HG02970 (cell line): ENCODE measurements at regions not wholly inside any gene's neighbourhood (a gene's known extent, or its start where the extent isn't known, plus 50 kb on each side); places are given as distances from the start of the nearest gene placed in this dataset.

ENCODE experiments used
- ATAC-seq: cut with Tn5 transposase; IDR thresholded peaks from one replicate; pipeline ENCODE4 v1.9.1; 2021; ENCODE audit warnings: mild to moderate bottlenecking, moderate library complexity, moderate number of reproducible peaks; ENCODE audit not compliant: unreplicated experiment, low FRiP score

DNA sequence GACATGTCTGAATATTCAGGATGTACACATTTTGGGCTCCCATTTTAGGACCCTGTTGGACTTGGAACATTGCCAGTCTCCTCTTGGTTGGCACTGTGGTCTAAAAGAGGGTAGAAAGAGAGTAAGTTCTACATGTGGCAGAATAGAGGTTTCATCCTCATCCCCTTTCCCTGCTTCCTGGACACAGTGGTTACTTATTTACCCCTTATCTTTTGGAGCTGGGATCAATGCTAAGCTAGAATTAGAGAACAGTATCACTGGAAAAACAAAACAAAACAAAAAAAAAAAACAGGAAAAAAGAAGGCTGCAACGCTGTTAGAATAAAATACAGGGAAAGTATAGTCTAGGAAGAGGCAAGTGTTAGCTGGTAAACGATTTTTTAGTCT is 790.6 kb downstream of the MAFB start:
- no peak for ATAC-seq

- no peak for ATAC-seq
Observed at GRCh38 chr20:39897781-39898466, 791.1 kb downstream of the MAFB start.

- ATAC-seq, result no peak
Observed at GRCh38 chr20:39897058-39897457, 792.0 kb downstream of the MAFB start.

- no peak for ATAC-seq
Observed at GRCh38 chr20:39894067-39894466, 795.0 kb downstream of the MAFB start.

DNA sequence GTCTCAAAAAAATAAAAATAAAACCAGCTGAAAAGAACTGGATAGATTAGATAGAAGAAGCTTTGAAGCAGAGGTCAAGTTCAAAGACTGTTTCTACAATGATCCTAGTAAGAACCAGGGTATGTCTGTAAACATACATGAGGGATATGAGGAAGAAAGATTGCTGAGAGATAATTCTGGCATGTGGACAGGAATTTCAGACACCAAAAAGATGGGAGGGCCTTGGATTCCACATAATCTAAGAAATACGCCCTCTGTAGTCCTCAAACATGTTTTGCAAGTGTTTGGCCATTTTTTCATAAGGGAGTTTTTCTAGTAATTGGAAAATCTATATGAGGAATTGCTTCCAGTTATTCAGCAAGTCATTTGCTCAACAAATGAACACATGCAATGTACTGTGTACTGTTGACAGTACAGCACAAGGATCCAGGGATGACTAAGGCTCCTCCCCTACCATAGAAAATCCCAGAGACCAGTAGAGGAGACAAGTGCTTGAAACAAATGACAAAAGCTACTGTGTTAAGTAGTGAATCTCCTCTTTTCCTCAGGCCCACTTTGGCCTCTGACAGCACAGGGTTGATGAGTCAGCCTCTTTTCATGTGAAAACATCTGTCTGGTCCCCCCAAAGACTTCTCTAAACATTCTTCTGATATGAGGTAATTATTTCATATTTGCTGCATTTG is 795.9 kb downstream of the MAFB start:
- ATAC-seq, result no peak

GRCh38 chr20:39890697-39891096 is 798.3 kb downstream of the MAFB start:
- ATAC-seq, result no peak

DNA sequence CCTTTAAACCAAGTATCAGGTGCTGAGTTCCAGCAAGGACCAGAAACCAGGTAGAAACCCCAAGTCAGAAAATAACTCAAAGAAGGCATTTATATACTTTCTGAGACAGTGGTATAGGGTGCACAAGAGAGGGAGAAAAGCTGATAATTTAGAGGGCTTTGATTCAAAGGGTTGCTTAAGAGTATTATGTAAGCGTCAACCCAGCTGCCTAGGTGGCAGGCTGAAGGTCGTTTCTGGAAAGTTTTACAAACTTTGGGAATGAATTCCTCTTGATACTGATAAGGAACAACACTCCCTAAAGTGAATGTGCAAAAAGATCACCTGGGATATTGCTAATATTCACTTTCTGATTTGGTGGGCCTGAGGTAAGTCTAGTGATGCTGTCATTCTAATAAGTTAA is 800.7 kb downstream of the MAFB start:
- ATAC-seq, result no peak

DNA sequence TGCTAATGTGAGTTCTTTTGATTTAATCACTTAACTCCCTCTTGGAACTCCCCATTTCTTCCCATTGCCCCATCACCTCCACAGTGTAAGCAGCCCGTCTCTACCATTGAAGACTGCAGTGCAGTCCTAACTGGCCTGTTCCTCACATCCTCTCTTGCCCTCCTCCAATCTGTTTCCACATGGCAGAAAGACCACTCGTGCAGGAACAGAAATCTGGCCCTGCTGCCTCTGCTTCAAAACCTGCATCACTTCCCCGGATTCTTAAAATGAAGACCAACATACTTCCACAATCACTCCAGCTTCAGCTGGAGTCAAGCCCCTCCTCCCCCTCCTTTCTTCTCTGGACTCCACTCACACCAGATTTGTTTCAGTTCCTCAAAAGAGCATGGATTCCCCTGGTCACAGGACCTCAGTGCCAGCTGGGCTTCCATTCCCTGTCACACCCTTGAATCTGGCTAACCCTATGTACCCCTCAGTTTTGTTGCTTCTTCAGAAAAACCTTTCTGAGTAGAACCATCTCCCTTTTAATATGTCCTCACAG is 802.3 kb downstream of the MAFB start:
- no peak for ATAC-seq

DNA sequence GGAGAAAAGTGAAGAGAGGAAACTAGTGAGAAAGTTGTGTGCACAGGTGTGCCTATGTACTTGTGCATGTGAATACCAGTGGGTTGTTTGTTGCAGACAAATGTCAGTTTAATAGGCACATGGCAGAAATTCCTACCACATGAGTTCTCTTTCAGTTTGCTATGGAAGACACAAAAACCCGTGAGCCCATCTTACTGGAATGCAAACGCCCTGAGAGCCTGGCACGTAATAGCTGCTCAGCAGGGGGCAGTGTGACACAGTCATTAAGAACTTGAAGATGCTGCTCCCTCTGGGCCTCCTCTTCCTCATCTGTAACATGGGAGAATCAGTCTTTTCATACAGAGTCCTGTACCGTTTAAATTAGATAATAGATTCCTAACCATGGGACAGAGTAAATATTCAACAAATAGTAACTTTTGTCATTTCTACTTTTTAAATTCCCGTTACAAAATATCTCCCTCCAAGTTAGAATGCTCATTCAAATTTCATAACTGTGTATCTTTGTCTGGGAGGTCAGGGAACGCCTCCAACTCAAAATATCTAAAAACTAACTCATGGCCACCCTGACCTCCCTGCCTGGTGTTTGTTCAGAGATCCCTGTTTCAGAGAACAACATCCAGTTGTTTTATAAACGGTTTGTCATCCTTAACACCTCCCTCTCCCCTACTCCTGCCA is 802.9 kb downstream of the MAFB start:
- no peak for ATAC-seq

DNA sequence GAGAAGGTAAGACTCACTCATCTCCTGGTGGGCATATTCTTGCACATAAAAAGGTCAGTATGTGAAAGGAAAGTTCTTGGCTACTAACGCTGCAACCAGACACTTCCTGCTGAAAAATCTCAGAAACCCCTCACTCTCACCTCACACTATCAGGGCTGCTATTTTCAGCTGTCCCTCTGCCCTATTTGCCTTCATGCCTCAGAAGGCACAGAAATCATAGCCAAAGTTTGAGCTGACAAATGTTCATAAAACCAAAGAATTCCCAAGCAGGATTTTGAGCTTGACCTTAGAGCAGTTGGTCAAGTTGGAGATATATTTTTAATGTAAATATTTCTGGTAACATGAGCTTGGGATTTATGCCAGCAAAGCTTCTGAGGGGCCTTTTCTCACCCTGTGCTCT is 806.2 kb downstream of the MAFB start:
- no peak for ATAC-seq

- no peak for ATAC-seq
Observed at GRCh38 chr20:39880890-39881289, 808.1 kb downstream of the MAFB start.

DNA sequence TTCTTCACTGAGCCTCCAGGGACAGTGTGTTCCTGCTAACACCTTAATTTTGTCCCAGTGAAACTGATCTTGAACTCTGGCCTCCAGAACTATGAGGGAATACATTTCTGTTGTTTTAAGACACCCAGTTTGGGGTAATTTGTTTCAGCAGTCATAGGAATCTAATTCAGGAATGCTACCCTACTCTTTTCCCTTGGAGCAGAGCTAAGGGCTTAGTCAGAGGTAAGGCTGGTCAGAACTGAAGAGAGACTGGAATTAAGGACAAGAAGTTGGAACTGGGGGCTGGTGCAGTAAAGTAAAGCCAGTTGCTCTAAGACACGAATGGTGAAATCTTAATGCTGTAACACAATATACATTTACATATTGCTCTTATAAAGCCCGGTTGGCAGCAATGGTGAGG is 809.7 kb downstream of the MAFB start:
- ATAC-seq, result no peak

GRCh38 chr20:39878809-39879208 is 810.2 kb downstream of the MAFB start:
- no peak for ATAC-seq

GRCh38 chr20:39878320-39878719 is 810.7 kb downstream of the MAFB start:
- no peak for ATAC-seq

GRCh38 chr20:39877788-39878187 is 811.2 kb downstream of the MAFB start:
- ATAC-seq, result no peak

- ATAC-seq, result no peak
Observed at GRCh38 chr20:39876976-39877635, 811.9 kb downstream of the MAFB start.

DNA sequence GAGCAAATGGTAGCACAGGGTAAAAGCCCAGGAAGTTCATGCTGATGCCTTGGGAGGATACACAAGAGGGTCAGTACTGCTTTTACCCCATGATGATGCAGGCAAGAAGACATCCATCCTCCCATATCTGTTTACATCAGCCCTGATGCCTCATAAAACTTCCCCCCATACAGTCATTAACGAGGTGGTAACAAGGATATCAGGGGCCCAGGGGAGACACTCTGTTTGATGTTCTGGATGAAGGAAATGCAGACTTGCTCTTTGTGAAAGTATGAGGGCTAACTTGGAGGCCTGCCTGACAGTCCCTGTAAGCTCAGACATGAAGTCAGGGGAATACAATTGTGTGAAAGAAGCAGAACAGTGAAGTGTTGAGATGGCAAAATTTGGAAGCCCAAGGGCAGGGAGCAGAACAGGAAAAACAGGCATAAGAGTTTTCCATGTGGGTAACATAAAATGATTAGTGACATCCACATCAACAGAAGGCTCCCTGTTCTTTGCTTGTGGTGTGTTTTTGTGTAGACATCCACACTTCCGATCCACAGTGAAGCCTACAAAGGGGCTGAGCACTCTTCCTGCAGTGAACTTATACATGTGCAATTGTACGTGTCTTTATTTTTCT is 813.4 kb downstream of the MAFB start:
- no peak for ATAC-seq

DNA sequence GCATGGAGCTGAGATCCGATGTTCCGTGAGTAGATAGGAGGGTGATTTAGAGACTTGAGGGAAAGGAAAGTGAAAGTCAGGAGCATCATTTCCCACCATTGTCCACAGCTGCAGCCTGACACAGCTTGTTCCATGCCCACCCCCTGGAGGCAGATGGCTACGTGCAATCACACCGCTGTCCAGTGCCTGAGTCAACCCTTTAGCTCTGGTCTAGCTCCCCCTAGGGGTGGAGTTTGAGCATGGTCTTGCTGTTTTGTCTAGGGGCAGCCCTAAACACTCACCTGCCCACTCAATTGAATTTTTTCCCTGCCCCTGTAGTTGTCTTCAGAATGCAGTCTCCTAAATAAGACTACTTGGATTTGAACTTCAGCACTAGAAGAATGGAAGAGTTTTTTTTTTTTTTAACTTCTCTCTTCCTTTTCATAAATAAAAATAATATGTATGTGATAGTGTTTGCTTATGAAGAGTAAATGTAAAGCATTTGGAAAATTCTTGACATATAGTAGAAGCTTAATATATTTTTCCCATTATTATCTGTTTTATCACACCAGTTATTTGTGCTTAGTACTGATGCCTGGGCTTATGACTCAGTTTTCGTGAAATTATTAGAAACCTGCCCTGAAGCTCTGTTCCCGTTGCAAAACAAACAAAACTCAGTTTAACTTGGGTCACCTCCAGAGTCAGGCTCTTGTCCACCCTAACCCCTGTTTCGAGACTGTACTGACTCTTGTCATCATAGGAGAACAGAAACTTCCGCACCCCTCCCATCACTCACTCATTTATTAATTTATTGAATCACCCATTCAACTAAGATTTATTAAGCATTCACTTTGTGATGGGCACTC is 814.8 kb downstream of the MAFB start:
- no peak for ATAC-seq

DNA sequence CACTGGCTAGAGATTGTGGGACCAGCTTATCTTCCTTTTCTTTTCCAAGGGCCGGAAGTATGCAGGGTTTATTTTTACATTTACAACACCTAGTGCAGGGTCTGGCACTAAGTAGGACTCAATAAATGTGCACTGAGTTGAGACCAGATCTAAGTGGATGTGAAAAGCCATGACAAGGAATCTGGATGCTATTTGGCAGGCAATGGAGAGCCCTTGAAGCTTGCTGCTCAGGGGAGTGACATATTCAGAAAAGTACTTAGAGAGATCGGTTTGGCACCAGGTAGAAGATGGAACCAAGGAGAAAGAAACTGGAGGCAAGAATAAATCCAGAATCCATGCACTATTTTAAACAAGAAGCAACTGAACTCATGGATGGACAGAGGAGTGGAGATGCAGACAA is 815.8 kb downstream of the MAFB start:
- no peak for ATAC-seq

- no peak for ATAC-seq
Observed at GRCh38 chr20:39871013-39871412, 818.0 kb downstream of the MAFB start.
